ENCODE measurements at regions not wholly inside any gene's neighbourhood (a gene's known extent, or its start where the extent isn't known, plus 50 kb on each side); places are given as distances from the start of the nearest gene placed in this dataset.
"Not testable (repeated sequence)": the region's sequence is repeated elsewhere in the genome, so short reads cannot be mapped to it uniquely, and the experiment has no call there.

DNA sequence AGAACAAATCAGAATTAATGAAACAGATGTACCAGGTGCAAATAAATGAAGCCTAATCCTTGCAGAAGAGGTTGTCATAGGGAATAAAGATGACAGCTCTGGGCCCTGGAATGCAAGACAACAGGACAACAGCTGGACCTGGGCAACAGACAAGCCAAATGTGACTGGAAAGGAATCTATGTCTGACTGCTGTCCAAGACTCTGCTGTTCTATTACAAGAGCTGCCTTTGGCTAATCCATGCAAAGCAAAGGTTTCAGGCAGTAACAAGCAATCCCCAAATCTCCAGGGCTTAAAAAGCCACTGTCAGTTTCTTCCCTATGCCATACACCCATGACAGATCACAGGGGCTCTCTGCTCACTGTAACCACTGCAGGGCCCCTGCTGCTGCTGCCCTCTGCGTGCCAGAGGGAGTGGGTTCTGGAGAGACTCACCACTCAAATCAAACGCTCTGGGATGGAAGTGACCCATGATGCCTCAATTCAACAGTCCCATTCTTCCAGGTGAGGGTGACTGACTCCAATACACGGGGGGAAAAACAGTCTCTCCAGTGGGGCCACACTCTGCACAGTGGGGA, 218.9 kb upstream of the SFSWAP start:
- DNase-seq (ENCODE audit: low spot score) (no peak), ATAC-seq (no peak)

- DNase-seq (ENCODE audit: low spot score) (peak; percentile 33), ATAC-seq (no peak)
These were observed 217.6 kb upstream of the SFSWAP start for GRCh38 chr12:131493068-131493826.

DNA sequence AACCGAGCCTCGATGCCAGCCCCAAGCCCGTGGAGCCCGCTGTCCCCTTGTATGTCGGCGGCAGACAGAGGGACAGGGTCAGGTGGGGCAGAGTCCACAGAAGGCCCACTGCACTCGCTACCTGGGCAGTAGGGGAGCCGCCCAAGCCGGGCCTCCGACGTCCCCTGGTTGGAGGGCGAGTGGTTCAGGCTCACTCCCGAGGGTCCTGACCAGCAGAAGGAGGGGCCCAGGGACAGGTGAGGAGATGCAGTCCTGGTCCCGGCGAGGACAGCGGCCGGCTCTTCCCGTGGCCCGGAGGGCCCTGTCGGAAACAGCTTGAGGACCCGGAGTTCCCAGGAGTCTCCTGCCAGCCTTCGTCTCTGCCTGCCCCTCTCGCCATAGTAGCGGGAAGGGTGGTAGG, 216.7 kb upstream of the SFSWAP start:
- ATAC-seq (no peak), DNase-seq (ENCODE audit: low spot score) (peak; percentile 23)

GRCh38 chr12:131494741-131495524, 216.0 kb upstream of the SFSWAP start:
- DNase-seq (ENCODE audit: low spot score), result peak; percentile 19

DNA sequence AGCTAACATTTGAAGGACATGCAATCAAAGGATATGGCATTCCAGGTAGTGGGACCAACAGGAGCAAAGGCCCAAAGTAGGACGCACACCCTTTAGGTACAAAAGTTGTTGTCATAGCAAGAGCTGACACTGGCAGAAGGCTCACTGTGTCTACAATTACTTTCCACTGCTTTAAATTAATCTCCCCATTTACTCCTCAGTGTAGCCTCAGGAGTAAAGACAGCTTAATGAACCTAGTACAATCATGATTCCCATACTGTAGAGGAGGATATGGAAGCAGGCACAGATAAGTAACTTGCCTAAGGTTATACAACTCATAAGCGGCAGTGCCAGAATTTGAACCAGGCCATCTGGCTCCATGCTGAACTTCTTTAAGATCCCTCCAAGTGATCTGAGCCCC, 212.9 kb upstream of the SFSWAP start:
- no peak for ATAC-seq
- no peak for DNase-seq (ENCODE audit: low spot score)

More at GRCh38 chr12:131494741-131495524, 216.0 kb upstream of the SFSWAP start:
- ATAC-seq, result no peak

GRCh38 chr12:131499160-131499863, 211.6 kb upstream of the SFSWAP start:
- DNase-seq (ENCODE audit: low spot score) (peak; percentile 12), ATAC-seq (no peak)

DNA sequence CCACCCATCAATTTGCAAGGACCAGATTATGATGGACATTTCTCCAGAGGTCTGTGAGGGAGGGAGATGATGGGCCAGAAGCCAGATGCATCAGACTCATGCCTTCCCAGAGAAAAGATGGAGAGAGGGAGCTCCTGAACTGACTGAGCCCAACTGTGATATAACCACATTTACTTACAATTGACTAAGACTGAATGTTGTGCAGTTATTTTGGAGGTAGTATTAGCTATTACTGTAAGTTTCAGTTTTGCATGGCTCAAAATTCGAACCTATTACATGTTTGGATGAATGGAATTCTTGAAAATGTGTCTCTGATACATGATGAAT, 211.1 kb upstream of the SFSWAP start:
- DNase-seq (ENCODE audit: low spot score) (no peak), ATAC-seq (no peak)

DNA sequence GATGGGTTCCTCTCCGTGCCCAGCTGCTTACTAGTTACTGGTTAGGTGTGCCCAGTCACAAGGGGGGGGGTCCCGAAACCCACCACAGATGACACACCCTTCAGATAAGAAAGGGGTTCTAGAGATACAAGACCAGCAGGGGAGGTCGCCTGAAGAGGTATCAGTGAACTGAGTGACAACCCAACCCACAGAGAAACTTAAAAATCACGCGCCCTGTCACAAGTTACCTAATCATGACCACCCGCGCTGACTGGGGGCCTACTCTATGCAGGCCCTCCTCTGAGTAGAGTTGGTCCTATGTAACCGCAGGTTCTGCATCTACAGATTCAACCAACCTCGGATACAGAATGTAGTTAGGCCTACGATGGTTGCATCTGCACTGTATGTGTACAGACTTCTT, 210.3 kb upstream of the SFSWAP start:
- ATAC-seq, result no peak
- DNase-seq (ENCODE audit: low spot score), result no peak

DNA sequence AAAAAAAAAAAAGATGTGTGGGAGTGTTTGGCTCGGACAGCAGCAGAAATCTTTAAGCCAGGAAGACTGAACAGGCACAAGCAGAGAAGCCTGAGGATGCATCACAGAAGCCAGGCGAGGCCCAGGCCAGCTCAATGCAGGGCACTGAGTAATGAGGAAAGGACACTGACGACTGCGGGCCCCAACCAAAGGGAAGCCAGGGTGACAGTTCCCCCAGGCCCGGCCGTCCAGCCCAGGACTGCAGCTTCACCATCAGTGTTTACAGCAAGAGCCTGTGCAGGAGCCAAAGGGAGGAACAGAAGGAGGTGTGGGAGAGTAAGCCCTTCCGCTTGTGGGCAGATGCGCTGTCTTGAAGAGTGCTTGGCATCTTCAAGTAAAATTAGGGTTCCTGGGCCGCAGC, 205.3 kb upstream of the SFSWAP start:
- ATAC-seq (no peak), DNase-seq (ENCODE audit: low spot score) (peak; percentile 33)

GRCh38 chr12:131506426-131506825, 204.5 kb upstream of the SFSWAP start:
- DNase-seq (ENCODE audit: low spot score) (no peak), ATAC-seq (no peak)

- DNase-seq (ENCODE audit: low spot score) (no peak), ATAC-seq (no peak)
These were observed 203.8 kb upstream of the SFSWAP start for GRCh38 chr12:131507094-131507493.

GRCh38 chr12:131507881-131508280, 203.0 kb upstream of the SFSWAP start:
- DNase-seq (ENCODE audit: low spot score), result peak; percentile 10
- ATAC-seq, result no peak

DNA sequence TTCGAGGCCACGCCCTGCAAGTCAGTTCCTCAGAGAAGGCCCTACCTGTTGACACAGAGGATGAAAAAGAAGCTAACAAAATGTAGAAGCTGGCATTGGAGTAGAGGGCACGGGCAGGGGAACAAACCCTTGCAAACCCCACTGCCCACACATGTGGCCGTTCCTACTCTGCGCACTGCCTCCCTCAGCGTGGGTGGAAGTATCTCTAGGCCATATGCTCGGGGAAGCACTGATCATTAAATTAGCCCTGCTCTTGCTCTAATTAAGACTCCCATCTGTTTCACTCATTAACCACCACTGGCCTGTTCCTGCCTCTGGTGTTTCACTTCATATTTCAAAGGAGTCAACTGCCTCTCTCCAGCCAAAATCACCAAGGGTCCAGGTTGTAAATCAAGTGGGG, 201.2 kb upstream of the SFSWAP start:
- ATAC-seq, result no peak

GRCh38 chr12:131510431-131510830, 200.5 kb upstream of the SFSWAP start:
- no peak for DNase-seq (ENCODE audit: low spot score)
- no peak for ATAC-seq

More for the DNA sequence above, 201.2 kb upstream of the SFSWAP start:
- peak; percentile 8 for DNase-seq (ENCODE audit: low spot score)

- ATAC-seq (peak; percentile 26), DNase-seq (ENCODE audit: low spot score) (peak; percentile 26)
These were observed 199.5 kb upstream of the SFSWAP start for GRCh38 chr12:131511391-131511802.

DNA sequence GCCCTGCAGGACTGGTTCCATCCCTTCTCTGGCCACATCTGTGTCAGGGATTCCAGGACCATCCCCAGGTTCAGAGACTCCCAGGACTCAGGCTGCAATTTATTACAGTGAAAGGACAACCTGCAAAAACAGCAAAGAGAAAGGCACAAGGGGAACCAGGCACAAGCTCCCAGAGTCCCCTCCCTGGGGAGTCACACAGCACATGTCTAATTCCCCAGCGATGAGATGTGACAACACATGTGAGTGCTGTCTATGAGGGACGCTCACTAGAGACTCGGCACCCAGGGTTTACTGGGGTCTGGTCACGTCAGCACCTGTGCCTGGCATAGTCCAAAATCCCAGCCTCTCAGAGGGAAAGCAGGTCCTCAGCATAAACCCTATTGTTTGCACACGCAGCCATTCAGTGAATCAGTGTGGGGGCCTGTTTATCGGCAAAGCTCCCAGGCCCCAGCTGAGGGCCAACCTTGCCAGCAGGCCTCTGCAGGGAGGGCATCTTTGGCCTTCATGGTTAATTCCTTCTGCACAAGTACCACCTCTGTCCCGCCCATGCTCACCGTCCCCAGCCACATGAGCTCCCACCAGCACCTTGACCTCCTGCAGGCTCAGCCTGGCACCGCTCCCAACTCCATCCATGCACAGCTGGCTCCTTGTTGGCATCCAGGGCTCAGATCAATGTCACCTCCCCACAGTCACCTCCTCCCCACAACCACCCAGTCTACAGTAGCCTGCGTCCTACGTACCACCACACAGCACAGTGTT, 198.9 kb upstream of the SFSWAP start:
- no peak for ATAC-seq
- peak; percentile 27 for DNase-seq (ENCODE audit: low spot score)

- DNase-seq (ENCODE audit: low spot score) (no peak), ATAC-seq (no peak)
These were observed 197.3 kb upstream of the SFSWAP start for GRCh38 chr12:131513606-131514005.

GRCh38 chr12:131520553-131520952, 190.3 kb upstream of the SFSWAP start:
- ATAC-seq; DNase-seq (ENCODE audit: low spot score): not testable (repeated sequence)

DNA sequence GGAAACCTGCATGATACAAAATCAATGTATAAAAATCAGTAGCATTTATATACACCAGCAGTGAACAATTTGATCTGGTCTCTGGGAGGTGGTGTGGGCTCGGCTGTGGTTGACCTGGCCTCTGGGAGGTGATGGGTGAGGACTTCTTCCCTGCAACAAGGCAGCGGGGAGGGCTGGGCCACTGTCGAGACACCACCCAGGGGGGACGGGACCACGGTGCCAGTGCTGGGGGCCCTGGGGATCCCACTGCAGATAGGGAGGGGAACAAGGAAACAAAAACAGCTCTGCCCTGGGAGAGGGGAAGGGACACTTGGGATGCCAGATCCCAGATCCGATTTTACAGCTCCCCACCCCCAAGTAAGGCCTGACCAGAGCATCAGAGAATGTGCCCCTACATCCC, 189.6 kb upstream of the SFSWAP start:
- DNase-seq (ENCODE audit: low spot score), result no peak
- ATAC-seq, result no peak

DNA sequence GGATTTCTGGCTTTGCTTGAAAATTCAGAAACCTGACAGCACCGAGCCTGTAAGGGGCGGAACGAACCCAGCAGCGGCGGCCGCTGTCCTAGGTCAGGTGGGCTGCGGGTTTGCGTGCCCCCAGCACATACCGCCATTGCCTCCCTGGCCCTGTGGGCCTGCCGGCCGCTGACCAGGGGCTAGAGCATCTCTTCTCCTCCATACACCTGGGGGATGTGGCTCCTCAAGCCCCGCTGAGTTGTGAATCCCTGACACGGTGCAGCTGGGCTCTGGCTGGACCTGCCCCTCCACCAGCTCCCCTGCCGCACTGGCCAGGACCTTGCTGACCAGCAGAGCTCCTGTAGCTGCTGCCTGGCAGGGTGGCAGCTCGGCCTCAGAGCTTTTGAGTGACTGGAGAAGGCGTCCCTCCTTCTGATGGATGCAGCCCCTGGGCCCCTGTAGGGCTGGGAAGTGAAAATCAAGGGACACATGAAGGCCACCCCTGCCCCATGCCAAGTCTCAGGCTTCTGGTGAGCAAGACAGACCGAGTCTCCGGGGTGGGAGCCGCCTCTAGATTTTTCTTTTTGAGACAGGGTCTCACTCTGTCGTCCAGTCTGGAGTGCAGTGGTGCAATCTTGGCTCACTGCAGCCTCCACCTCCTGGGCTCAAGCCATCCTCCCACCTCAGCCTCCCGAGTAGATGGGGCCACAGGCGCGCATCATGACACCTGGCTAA, 184.9 kb upstream of the SFSWAP start:
- DNase-seq (ENCODE audit: low spot score) (no peak), ATAC-seq (no peak)
